ENCODE measurements at regions not wholly inside any gene's neighbourhood (a gene's known extent, or its start where the extent isn't known, plus 50 kb on each side); places are given as distances from the start of the nearest gene placed in this dataset.

- no peak for ATAC-seq
- no peaks in the 10 kb centered on the region for H3K4me1 Mint-ChIP-seq
Measured at GRCh38 chr15:46917721-46918252, 799.5 kb upstream of the SEMA6D start.

GRCh38 chr15:46918462-46919140, 798.7 kb upstream of the SEMA6D start:
- peaks cover 3% of the 10 kb centered on the region for H3K9me3 ChIP-seq (ENCODE audit: control insufficient read depth, low read length, poor library complexity, severe bottlenecking)
- no peaks in the 10 kb centered on the region for H3K27me3 Mint-ChIP-seq
- no peak overlapping the region for H3K4me3 Mint-ChIP-seq
- no peaks in the 10 kb centered on the region for H3K4me1 Mint-ChIP-seq
- ATAC-seq (no peak), DNase-seq (no peak)
- no peak overlapping the region for H3K27ac Mint-ChIP-seq
- no peaks in the 10 kb centered on the region for H3K36me3 Mint-ChIP-seq (ENCODE audit: low read depth)

More at GRCh38 chr15:46917721-46918252, 799.5 kb upstream of the SEMA6D start:
- H3K4me3 Mint-ChIP-seq, result no peak overlapping the region
- no peaks in the 10 kb centered on the region for H3K27me3 Mint-ChIP-seq
- DNase-seq, result no peak
- peaks cover 3% of the 10 kb centered on the region for H3K9me3 ChIP-seq (ENCODE audit: control insufficient read depth, low read length, poor library complexity, severe bottlenecking)
- H3K27ac Mint-ChIP-seq, result no peak overlapping the region
- no peaks in the 10 kb centered on the region for H3K36me3 Mint-ChIP-seq (ENCODE audit: low read depth)

GRCh38 chr15:46921891-46922290, 795.4 kb upstream of the SEMA6D start:
- no peak overlapping the region for H3K4me3 Mint-ChIP-seq
- no peaks in the 10 kb centered on the region for H3K36me3 Mint-ChIP-seq (ENCODE audit: low read depth)
- no peaks in the 10 kb centered on the region for H3K4me1 Mint-ChIP-seq
- H3K27ac Mint-ChIP-seq, result no peak overlapping the region
- H3K9me3 ChIP-seq (ENCODE audit: control insufficient read depth, low read length, poor library complexity, severe bottlenecking), result peaks cover 3% of the 10 kb centered on the region
- ATAC-seq, result no peak
- no peaks in the 10 kb centered on the region for H3K27me3 Mint-ChIP-seq
- DNase-seq, result no peak

- no peaks in the 10 kb centered on the region for H3K9me3 ChIP-seq (ENCODE audit: control insufficient read depth, low read length, poor library complexity, severe bottlenecking)
- ATAC-seq (no peak), DNase-seq (no peak)
- Mint-ChIP-seq H3K36me3 (ENCODE audit: low read depth) (no peaks in the 10 kb centered on the region), H3K4me3 (no peak overlapping the region), H3K27ac (no peak overlapping the region), H3K27me3 (no peaks in the 10 kb centered on the region), H3K4me1 (no peaks in the 10 kb centered on the region)
Measured at GRCh38 chr15:46930426-46930825, 786.9 kb upstream of the SEMA6D start.

GRCh38 chr15:46933332-46933731, 784.0 kb upstream of the SEMA6D start:
- no peak overlapping the region for H3K27ac Mint-ChIP-seq
- H3K4me1 Mint-ChIP-seq, result no peaks in the 10 kb centered on the region
- H3K36me3 Mint-ChIP-seq (ENCODE audit: low read depth), result no peaks in the 10 kb centered on the region
- no peaks in the 10 kb centered on the region for H3K9me3 ChIP-seq (ENCODE audit: control insufficient read depth, low read length, poor library complexity, severe bottlenecking)
- DNase-seq (no peak), ATAC-seq (no peak)
- H3K4me3 Mint-ChIP-seq, result no peak overlapping the region
- no peaks in the 10 kb centered on the region for H3K27me3 Mint-ChIP-seq

- Mint-ChIP-seq H3K36me3 (ENCODE audit: low read depth) (peaks cover 2% of the 10 kb centered on the region), H3K4me3 (no peak overlapping the region), H3K27ac (no peak overlapping the region), H3K4me1 (no peaks in the 10 kb centered on the region), H3K27me3 (no peaks in the 10 kb centered on the region)
- DNase-seq, result no peak
- no peaks in the 10 kb centered on the region for H3K9me3 ChIP-seq (ENCODE audit: control insufficient read depth, low read length, poor library complexity, severe bottlenecking)
- no peak for ATAC-seq
Measured at GRCh38 chr15:46934851-46935250, 782.5 kb upstream of the SEMA6D start.

GRCh38 chr15:46938169-46938568, 779.1 kb upstream of the SEMA6D start:
- Mint-ChIP-seq H3K36me3 (ENCODE audit: low read depth) (peaks cover 2% of the 10 kb centered on the region), H3K27ac (no peak overlapping the region), H3K4me1 (no peaks in the 10 kb centered on the region), H3K4me3 (no peak overlapping the region), H3K27me3 (no peaks in the 10 kb centered on the region)
- no peaks in the 10 kb centered on the region for H3K9me3 ChIP-seq (ENCODE audit: control insufficient read depth, low read length, poor library complexity, severe bottlenecking)
- no peak for ATAC-seq
- DNase-seq, result no peak

GRCh38 chr15:46941241-46941640, 776.1 kb upstream of the SEMA6D start:
- no peak for ATAC-seq
- Mint-ChIP-seq H3K27ac (no peak overlapping the region), H3K27me3 (no peaks in the 10 kb centered on the region), H3K4me1 (no peaks in the 10 kb centered on the region), H3K36me3 (ENCODE audit: low read depth) (peaks cover 2% of the 10 kb centered on the region), H3K4me3 (no peak overlapping the region)
- H3K9me3 ChIP-seq (ENCODE audit: control insufficient read depth, low read length, poor library complexity, severe bottlenecking), result no peaks in the 10 kb centered on the region
- DNase-seq, result no peak

- H3K36me3 Mint-ChIP-seq (ENCODE audit: low read depth), result no peaks in the 10 kb centered on the region
- no peak overlapping the region for H3K4me3 Mint-ChIP-seq
- H3K9me3 ChIP-seq (ENCODE audit: control insufficient read depth, low read length, poor library complexity, severe bottlenecking), result no peaks in the 10 kb centered on the region
- H3K27ac Mint-ChIP-seq, result no peak overlapping the region
- DNase-seq (no peak), ATAC-seq (no peak)
- no peaks in the 10 kb centered on the region for H3K27me3 Mint-ChIP-seq
- H3K4me1 Mint-ChIP-seq, result no peaks in the 10 kb centered on the region
Measured at GRCh38 chr15:46946953-46947352, 770.4 kb upstream of the SEMA6D start.

GRCh38 chr15:46955576-46955975, 761.7 kb upstream of the SEMA6D start:
- H3K27me3 Mint-ChIP-seq, result no peaks in the 10 kb centered on the region
- H3K9me3 ChIP-seq (ENCODE audit: control insufficient read depth, low read length, poor library complexity, severe bottlenecking), result no peaks in the 10 kb centered on the region
- no peak for DNase-seq
- no peak for ATAC-seq
- H3K4me1 Mint-ChIP-seq, result no peaks in the 10 kb centered on the region
- no peak overlapping the region for H3K27ac Mint-ChIP-seq
- no peak overlapping the region for H3K4me3 Mint-ChIP-seq
- H3K36me3 Mint-ChIP-seq (ENCODE audit: low read depth), result no peaks in the 10 kb centered on the region

- no peak for DNase-seq
- Mint-ChIP-seq H3K36me3 (ENCODE audit: low read depth) (no peaks in the 10 kb centered on the region), H3K27ac (no peak overlapping the region), H3K27me3 (no peaks in the 10 kb centered on the region), H3K4me3 (no peak overlapping the region), H3K4me1 (no peaks in the 10 kb centered on the region)
- no peak for ATAC-seq
- H3K9me3 ChIP-seq (ENCODE audit: control insufficient read depth, low read length, poor library complexity, severe bottlenecking), result no peaks in the 10 kb centered on the region
Measured at GRCh38 chr15:46956456-46956855, 760.8 kb upstream of the SEMA6D start.

- no peak for DNase-seq
- no peaks in the 10 kb centered on the region for H3K4me1 Mint-ChIP-seq
- H3K36me3 Mint-ChIP-seq (ENCODE audit: low read depth), result no peaks in the 10 kb centered on the region
- H3K27me3 Mint-ChIP-seq, result no peaks in the 10 kb centered on the region
- H3K4me3 Mint-ChIP-seq, result no peak overlapping the region
- no peak for ATAC-seq
- no peak overlapping the region for H3K27ac Mint-ChIP-seq
- no peaks in the 10 kb centered on the region for H3K9me3 ChIP-seq (ENCODE audit: control insufficient read depth, low read length, poor library complexity, severe bottlenecking)
Measured at GRCh38 chr15:46956881-46957280, 760.4 kb upstream of the SEMA6D start.

- H3K9me3 ChIP-seq (ENCODE audit: control insufficient read depth, low read length, poor library complexity, severe bottlenecking), result no peaks in the 10 kb centered on the region
- no peaks in the 10 kb centered on the region for H3K36me3 Mint-ChIP-seq (ENCODE audit: low read depth)
- no peak overlapping the region for H3K4me3 Mint-ChIP-seq
- H3K4me1 Mint-ChIP-seq, result no peaks in the 10 kb centered on the region
- no peak for DNase-seq
- H3K27me3 Mint-ChIP-seq, result no peaks in the 10 kb centered on the region
- H3K27ac Mint-ChIP-seq, result no peak overlapping the region
- no peak for ATAC-seq
Measured at GRCh38 chr15:46960581-46960980, 756.7 kb upstream of the SEMA6D start.

- H3K9me3 ChIP-seq (ENCODE audit: control insufficient read depth, low read length, poor library complexity, severe bottlenecking), result no peaks in the 10 kb centered on the region
- Mint-ChIP-seq H3K27me3 (no peaks in the 10 kb centered on the region), H3K4me3 (no peak overlapping the region), H3K27ac (no peak overlapping the region), H3K36me3 (ENCODE audit: low read depth) (no peaks in the 10 kb centered on the region), H3K4me1 (no peaks in the 10 kb centered on the region)
- DNase-seq (no peak), ATAC-seq (no peak)
Measured at GRCh38 chr15:46961795-46962194, 755.5 kb upstream of the SEMA6D start.
